ENCODE measurements at regions not wholly inside any gene's neighbourhood (a gene's known extent, or its start where the extent isn't known, plus 50 kb on each side); places are given as distances from the start of the nearest gene placed in this dataset.

- Histone ChIP-seq H3K27me3 (ENCODE audit: low read length) (no peaks in the 10 kb centered on the region), H3F3A (ENCODE audit: low read length, unreplicated experiment) (peaks cover 5% of the 10 kb centered on the region), H2AFZ (ENCODE audit: low read length) (0 out of 2 replicates have a peak overlapping the region, but pooled peaks have one; percentile 26), H3K4me3 (ENCODE audit: low read length) (no peak overlapping the region), H3K27ac (ENCODE audit: low read length) (peak overlapping the region; percentile 2; the same call in 1 of the 2 replicates), H4K20me1 (ENCODE audit: low read length) (no peaks in the 10 kb centered on the region), H3K79me2 (ENCODE audit: low read length) (no peaks in the 10 kb centered on the region), H3K4me2 (ENCODE audit: low read length) (peak overlapping the region; percentile 20; the same call in 1 of the 2 replicates), H3K36me3 (ENCODE audit: low read depth, low read length) (no peaks in the 10 kb centered on the region), H3K9me3 (ENCODE audit: low read length) (no peaks in the 10 kb centered on the region), H3K9me2 (replicated peaks; ENCODE audit: low read length) (no peaks in the 10 kb centered on the region), H3K4me1 (ENCODE audit: insufficient read depth, low read length) (peaks cover 42% of the 10 kb centered on the region), H3K9ac (ENCODE audit: low read length) (no peak overlapping the region)
- TF ChIP-seq EZH2phosphoT487 (IDR thresholded peaks at IDR 0.05; ENCODE audit: borderline replicate concordance, low read length) (no peak), CTCF (conservative IDR thresholded peaks at IDR 0.05; ENCODE audit: low read depth, low read length) (no peak), EZH2 (IDR thresholded peaks at IDR 0.05; ENCODE audit: low read length, unreplicated experiment) (no peak)
- no TSS peak for BruUV-seq (replicated peaks)
- no peak for ATAC-seq
- POLR2A ChIA-PET (ENCODE audit: unreplicated experiment), result no interaction called here
- CTCF ChIA-PET, result interaction anchor here (0.6 kb wide), 1 partner anchor 38 kb away, joined by 3 read pairs; no protein-coding TSS in a partner anchor
- intact Hi-C loops (cut with micrococcal nuclease), result no loop called here
- DNase-seq, result peak; percentile 36
Observed at GRCh38 chr11:29310725-29311342, 706.0 kb downstream of the KCNA4 start.

- no peaks in the 10 kb centered on the region for H3K27me3 ChIP-seq (ENCODE audit: low read length)
- H3K79me2 ChIP-seq (ENCODE audit: low read length), result no peaks in the 10 kb centered on the region
- POLR2A ChIA-PET (ENCODE audit: unreplicated experiment), result no interaction called here
- H3K36me3 ChIP-seq (ENCODE audit: low read depth, low read length), result no peaks in the 10 kb centered on the region
- H3K9me3 ChIP-seq (ENCODE audit: low read length), result no peaks in the 10 kb centered on the region
- peak; percentile 70 for DNase-seq
- H3K4me2 ChIP-seq (ENCODE audit: low read length), result peak overlapping the region; percentile 20; the same call in 1 of the 2 replicates
- H3K9ac ChIP-seq (ENCODE audit: low read length), result no peak overlapping the region
- H3F3A ChIP-seq (ENCODE audit: low read length, unreplicated experiment), result peaks cover 5% of the 10 kb centered on the region
- H4K20me1 ChIP-seq (ENCODE audit: low read length), result no peaks in the 10 kb centered on the region
- no peak for TF ChIP-seq CTCF (conservative IDR thresholded peaks at IDR 0.05; ENCODE audit: low read depth, low read length)
- TF ChIP-seq EZH2 (IDR thresholded peaks at IDR 0.05; ENCODE audit: low read length, unreplicated experiment), result no peak
- TF ChIP-seq EZH2phosphoT487 (IDR thresholded peaks at IDR 0.05; ENCODE audit: borderline replicate concordance, low read length), result no peak
- H3K9me2 ChIP-seq (replicated peaks; ENCODE audit: low read length), result no peaks in the 10 kb centered on the region
- no peak overlapping the region for H3K4me3 ChIP-seq (ENCODE audit: low read length)
- peak overlapping the region; percentile 8 for H3K27ac ChIP-seq (ENCODE audit: low read length)
- no peak overlapping the region for H2AFZ ChIP-seq (ENCODE audit: low read length)
- peaks cover 42% of the 10 kb centered on the region for H3K4me1 ChIP-seq (ENCODE audit: insufficient read depth, low read length)
- intact Hi-C loops (cut with micrococcal nuclease), result no loop called here
- peak; percentile 56 for ATAC-seq
- no TSS peak for BruUV-seq (replicated peaks)
- CTCF ChIA-PET, result no interaction called here
Observed at GRCh38 chr11:29309992-29310391, 706.8 kb downstream of the KCNA4 start.

- ATAC-seq (peak; percentile 70), DNase-seq (peak; percentile 55)
- CTCF ChIA-PET, result no interaction called here
- no TSS peak for BruUV-seq (replicated peaks)
- H3K9ac ChIP-seq (ENCODE audit: low read length), result no peak overlapping the region
- H3K4me2 ChIP-seq (ENCODE audit: low read length), result no peak overlapping the region
- no peaks in the 10 kb centered on the region for H3F3A ChIP-seq (ENCODE audit: low read length, unreplicated experiment)
- TF ChIP-seq EZH2phosphoT487 (IDR thresholded peaks at IDR 0.05; ENCODE audit: borderline replicate concordance, low read length) (no peak), CTCF (conservative IDR thresholded peaks at IDR 0.05; ENCODE audit: low read depth, low read length) (no peak), EZH2 (IDR thresholded peaks at IDR 0.05; ENCODE audit: low read length, unreplicated experiment) (no peak)
- no peaks in the 10 kb centered on the region for H3K79me2 ChIP-seq (ENCODE audit: low read length)
- no peaks in the 10 kb centered on the region for H3K9me2 ChIP-seq (replicated peaks; ENCODE audit: low read length)
- H3K4me1 ChIP-seq (ENCODE audit: insufficient read depth, low read length), result peaks cover 32% of the 10 kb centered on the region
- POLR2A ChIA-PET (ENCODE audit: unreplicated experiment), result no interaction called here
- no peak overlapping the region for H3K4me3 ChIP-seq (ENCODE audit: low read length)
- no peak overlapping the region for H3K27ac ChIP-seq (ENCODE audit: low read length)
- H4K20me1 ChIP-seq (ENCODE audit: low read length), result no peaks in the 10 kb centered on the region
- H3K36me3 ChIP-seq (ENCODE audit: low read depth, low read length), result no peaks in the 10 kb centered on the region
- H2AFZ ChIP-seq (ENCODE audit: low read length), result no peak overlapping the region
- H3K27me3 ChIP-seq (ENCODE audit: low read length), result no peaks in the 10 kb centered on the region
- no peaks in the 10 kb centered on the region for H3K9me3 ChIP-seq (ENCODE audit: low read length)
- intact Hi-C loops (cut with micrococcal nuclease), result no loop called here
Observed at GRCh38 chr11:29306527-29306926, 710.3 kb downstream of the KCNA4 start.
